GM21723 (cell line): ENCODE measurements at regions not wholly inside any gene's neighbourhood (a gene's known extent, or its start where the extent isn't known, plus 50 kb on each side); places are given as distances from the start of the nearest gene placed in this dataset.
"Not testable (repeated sequence)": the region's sequence is repeated elsewhere in the genome, so short reads cannot be mapped to it uniquely, and the experiment has no call there.

ENCODE experiments used
- ATAC-seq: cut with Tn5 transposase; IDR thresholded peaks from one replicate; pipeline ENCODE4 v1.9.1; 2021; ENCODE audit warnings: mild to moderate bottlenecking, moderate library complexity; ENCODE audit not compliant: unreplicated experiment

DNA sequence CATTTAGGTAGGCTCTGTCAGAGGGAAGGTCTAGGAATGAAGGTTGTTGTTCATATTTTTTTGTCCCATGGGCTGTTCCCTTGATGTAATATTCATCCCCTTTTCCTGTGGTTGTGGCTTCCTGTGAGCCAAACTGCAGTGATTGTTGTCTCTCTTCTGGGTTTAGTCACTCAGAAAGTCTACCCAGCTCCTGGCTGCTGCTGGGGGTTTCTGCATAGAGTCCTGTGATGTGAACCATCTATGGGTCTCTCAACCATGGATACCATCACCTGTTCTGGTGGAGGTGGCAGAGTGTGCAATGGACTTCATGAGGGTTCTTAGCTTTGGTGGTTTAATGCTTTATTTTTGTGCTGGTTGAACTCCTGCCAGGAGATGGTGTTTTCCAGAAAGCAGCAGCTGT, 122.8 kb downstream of the ZC4H2 start:
- ATAC-seq = no peak

GRCh38 chrX:64850371-64851082, 125.7 kb downstream of the ZC4H2 start:
- peak; percentile 77 for ATAC-seq

GRCh38 chrX:64843224-64843623, 133.0 kb downstream of the ZC4H2 start:
- ATAC-seq = no peak

GRCh38 chrX:64842492-64842891, 133.8 kb downstream of the ZC4H2 start:
- no peak for ATAC-seq

DNA sequence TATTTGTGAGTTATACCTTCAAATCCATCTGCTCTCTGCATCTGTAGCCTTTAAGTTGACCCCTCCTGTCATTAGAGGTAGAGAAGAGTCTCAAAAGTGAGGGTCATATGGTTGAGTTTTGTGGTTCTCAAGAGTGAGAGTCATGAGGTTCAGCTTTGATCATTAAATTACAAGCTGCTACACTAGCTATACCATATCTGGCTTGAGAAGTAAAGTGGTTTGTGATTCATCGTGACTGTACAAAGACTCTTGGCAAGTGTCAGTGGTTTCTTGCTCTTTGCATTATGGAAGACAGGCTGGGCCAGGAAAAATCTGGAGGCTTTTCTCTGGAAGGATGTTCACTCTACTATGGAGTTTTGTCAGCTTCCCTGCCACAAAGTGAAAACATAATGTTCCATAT, 170.6 kb downstream of the ZC4H2 start:
- no peak for ATAC-seq

- no peak for ATAC-seq
These were observed 183.5 kb downstream of the ZC4H2 start for GRCh38 chrX:64792598-64793337.

- no peak for ATAC-seq
These were observed 193.3 kb downstream of the ZC4H2 start for GRCh38 chrX:64782923-64783322.

GRCh38 chrX:64758047-64758446, 218.2 kb downstream of the ZC4H2 start:
- no peak for ATAC-seq

GRCh38 chrX:64739792-64740378, 236.4 kb downstream of the ZC4H2 start:
- ATAC-seq = no peak

GRCh38 chrX:64698317-64698716, 277.9 kb downstream of the ZC4H2 start:
- no peak for ATAC-seq

DNA sequence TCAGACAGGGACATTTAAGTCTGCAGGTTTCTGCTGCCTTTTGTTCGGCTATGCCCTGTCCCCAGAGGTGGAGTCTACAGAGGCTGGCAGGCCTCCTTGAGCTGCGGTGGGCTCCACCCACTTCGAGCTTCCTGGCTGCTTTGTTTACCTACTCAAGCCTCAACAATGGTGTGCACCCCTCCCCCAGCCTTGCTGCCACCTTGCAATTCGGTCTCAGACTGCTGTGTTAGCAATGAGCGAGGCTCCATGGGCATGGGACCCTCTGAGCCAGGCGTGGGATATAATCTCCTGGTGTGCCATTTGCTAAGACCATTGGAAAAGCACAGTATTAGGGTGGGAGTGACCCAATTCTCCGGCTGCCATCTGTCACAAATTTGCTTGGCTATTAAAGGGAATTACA, 280.9 kb downstream of the ZC4H2 start:
- ATAC-seq = not testable (repeated sequence)

- no peak for ATAC-seq
These were observed 267.6 kb upstream of the MTMR8 start for GRCh38 chrX:64662876-64663275.

GRCh38 chrX:64657229-64657628, 262.0 kb upstream of the MTMR8 start:
- ATAC-seq = not testable (repeated sequence)

GRCh38 chrX:64642482-64642881, 247.2 kb upstream of the MTMR8 start:
- no peak for ATAC-seq
